Activated CD4-positive, CD25-positive, alpha-beta regulatory T cell treated with anti-CD3 and anti-CD28 coated beads, Interleukin-2, amount 50 U/mL, for 72 hours (primary cell): ENCODE measurements at regions not wholly inside any gene's neighbourhood (a gene's known extent, or its start where the extent isn't known, plus 50 kb on each side); places are given as distances from the start of the nearest gene placed in this dataset.

Experiments
- DNase-seq: peaks from one replicate; pipeline ENCODE4 v3.0.0; 2021

- DNase-seq: no peak
Measured at GRCh38 chrX:20364238-20364637, 97.5 kb upstream of the RPS6KA3 start.

- DNase-seq: no peak
Measured at GRCh38 chrX:20363275-20363674, 96.6 kb upstream of the RPS6KA3 start.

- no peak for DNase-seq
Measured at GRCh38 chrX:20362268-20363267, 95.9 kb upstream of the RPS6KA3 start.

GRCh38 chrX:20361890-20362262 lies 95.2 kb upstream of the RPS6KA3 start:
- DNase-seq: no peak

- DNase-seq: no peak
Measured at GRCh38 chrX:20361081-20361889, 94.6 kb upstream of the RPS6KA3 start.

GRCh38 chrX:20355187-20355586 lies 88.5 kb upstream of the RPS6KA3 start:
- no peak for DNase-seq

- DNase-seq: no peak
Measured at GRCh38 chrX:20354505-20354904, 87.8 kb upstream of the RPS6KA3 start.

GRCh38 chrX:20352935-20353336 lies 86.2 kb upstream of the RPS6KA3 start:
- no peak for DNase-seq

- DNase-seq: no peak
Measured at GRCh38 chrX:20352504-20352903, 85.8 kb upstream of the RPS6KA3 start.

GRCh38 chrX:20350596-20350995 lies 83.9 kb upstream of the RPS6KA3 start:
- DNase-seq: no peak

GRCh38 chrX:20348139-20348538 lies 81.4 kb upstream of the RPS6KA3 start:
- DNase-seq: no peak

- no peak for DNase-seq
Measured at GRCh38 chrX:20347481-20347880, 80.8 kb upstream of the RPS6KA3 start.

GRCh38 chrX:20333672-20334071 lies 67.0 kb upstream of the RPS6KA3 start:
- DNase-seq: no peak

- no peak for DNase-seq
Measured at GRCh38 chrX:20330545-20330944, 63.8 kb upstream of the RPS6KA3 start.

GRCh38 chrX:20329435-20329834 lies 62.7 kb upstream of the RPS6KA3 start:
- DNase-seq: no peak

GRCh38 chrX:20325786-20326388 lies 59.2 kb upstream of the RPS6KA3 start:
- DNase-seq: no peak

GRCh38 chrX:20322887-20323286 lies 56.2 kb upstream of the RPS6KA3 start:
- no peak for DNase-seq

- DNase-seq: no peak
Measured at GRCh38 chrX:20320461-20321159, 53.9 kb upstream of the RPS6KA3 start.

GRCh38 chrX:20319054-20319453 lies 52.3 kb upstream of the RPS6KA3 start:
- no peak for DNase-seq

- no peak for DNase-seq
Measured at GRCh38 chrX:20317873-20318272, 51.2 kb upstream of the RPS6KA3 start.
